ENCODE measurements at regions not wholly inside any gene's neighbourhood (a gene's known extent, or its start where the extent isn't known, plus 50 kb on each side); places are given as distances from the start of the nearest gene placed in this dataset.

DNA sequence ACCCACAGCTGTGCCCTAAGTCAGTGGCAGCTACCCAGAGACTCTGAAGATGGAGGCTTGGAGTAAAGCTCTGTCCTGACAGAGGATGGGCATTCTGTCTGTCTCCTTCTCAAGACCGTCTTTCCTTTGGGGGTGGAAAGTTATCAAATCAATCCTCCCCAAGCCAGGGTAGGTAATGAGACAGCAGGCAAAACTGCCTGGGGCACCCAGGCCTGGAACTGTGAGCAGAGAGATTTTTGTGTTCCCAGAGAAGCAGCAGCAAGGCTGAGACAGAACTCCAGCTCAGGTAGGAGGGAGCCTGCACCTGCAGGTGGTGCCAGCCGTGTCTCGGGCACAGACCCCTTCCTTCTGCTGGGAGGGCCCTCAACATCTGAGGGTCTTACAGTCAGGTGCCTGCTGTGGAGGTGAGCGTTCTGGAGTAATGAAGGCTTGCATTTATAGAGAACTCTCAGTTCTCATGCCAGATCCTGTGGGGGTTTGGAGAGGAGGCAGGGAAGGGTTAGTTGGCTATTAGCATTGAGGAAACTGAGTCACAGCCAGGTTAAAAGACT is 95.6 kb downstream of the RIPK4 start:
- DNase-seq = no peak

- DNase-seq = no peak
Measured at GRCh38 chr21:41670056-41670805, 96.6 kb downstream of the RIPK4 start.

DNA sequence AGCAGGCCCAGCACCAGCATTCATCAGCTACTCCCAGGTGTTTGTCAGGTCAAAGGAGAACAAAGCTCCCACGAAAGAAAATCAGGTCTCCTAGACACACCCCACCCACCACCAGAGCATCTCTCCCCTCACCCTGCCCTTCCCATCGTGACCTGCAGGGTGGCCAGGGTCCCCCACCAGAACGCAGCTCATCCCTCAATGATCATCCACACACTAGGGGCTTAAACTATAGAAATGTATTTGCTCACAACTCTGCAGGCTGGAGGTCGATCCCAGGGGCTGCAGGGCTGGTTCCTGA is 97.4 kb downstream of the RIPK4 start:
- DNase-seq = no peak

GRCh38 chr21:41668686-41669532 is 97.9 kb downstream of the RIPK4 start:
- DNase-seq = no peak

DNA sequence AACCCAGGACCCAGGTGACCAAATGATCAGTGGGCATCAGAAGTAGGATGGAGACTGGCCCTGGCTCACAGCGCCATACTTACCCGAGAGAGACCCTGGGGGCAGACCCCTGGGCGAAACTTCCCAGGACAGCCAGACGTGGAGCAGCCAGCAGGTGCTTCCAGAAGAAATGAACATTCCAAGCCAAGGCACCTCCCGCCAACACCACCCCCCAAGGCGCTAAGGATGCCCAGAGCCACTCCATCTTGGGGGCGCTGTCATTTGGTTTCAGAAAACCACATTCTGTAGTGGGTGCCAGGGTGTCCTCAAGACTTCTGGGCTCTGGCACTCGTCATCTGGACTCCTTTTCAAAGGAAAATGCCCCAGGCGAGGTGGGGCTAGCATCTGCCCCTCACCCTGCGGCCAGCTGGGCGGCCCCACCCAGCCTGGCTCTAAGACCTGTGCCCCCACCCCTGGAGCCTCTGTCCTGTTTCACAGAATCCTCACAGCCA is 98.8 kb downstream of the RIPK4 start:
- DNase-seq = no peak

- DNase-seq = no peak
Measured at GRCh38 chr21:41667136-41667535, 99.7 kb downstream of the RIPK4 start.

DNA sequence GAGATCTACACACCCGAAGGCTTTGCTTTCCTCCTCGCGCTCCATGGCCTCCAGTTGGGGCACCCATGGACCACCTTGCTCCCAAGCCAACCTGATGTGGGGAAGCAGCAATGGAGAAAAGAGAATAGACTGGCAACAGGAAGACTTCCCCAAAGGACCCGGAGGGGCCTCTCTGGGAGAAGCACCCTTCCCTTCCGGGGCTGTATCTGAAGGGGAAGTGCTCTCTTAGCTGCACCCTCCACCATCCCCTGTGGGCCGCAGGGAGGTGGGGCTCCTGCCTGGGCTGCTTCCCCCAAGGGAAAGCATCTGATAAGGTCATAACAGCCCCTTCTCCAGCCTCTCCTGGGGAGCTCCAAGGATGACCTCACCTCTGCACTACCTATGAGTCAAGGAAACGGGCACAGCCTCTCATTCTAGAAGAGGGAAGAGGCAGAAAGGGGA is 100.2 kb downstream of the RIPK4 start:
- no peak for DNase-seq

DNA sequence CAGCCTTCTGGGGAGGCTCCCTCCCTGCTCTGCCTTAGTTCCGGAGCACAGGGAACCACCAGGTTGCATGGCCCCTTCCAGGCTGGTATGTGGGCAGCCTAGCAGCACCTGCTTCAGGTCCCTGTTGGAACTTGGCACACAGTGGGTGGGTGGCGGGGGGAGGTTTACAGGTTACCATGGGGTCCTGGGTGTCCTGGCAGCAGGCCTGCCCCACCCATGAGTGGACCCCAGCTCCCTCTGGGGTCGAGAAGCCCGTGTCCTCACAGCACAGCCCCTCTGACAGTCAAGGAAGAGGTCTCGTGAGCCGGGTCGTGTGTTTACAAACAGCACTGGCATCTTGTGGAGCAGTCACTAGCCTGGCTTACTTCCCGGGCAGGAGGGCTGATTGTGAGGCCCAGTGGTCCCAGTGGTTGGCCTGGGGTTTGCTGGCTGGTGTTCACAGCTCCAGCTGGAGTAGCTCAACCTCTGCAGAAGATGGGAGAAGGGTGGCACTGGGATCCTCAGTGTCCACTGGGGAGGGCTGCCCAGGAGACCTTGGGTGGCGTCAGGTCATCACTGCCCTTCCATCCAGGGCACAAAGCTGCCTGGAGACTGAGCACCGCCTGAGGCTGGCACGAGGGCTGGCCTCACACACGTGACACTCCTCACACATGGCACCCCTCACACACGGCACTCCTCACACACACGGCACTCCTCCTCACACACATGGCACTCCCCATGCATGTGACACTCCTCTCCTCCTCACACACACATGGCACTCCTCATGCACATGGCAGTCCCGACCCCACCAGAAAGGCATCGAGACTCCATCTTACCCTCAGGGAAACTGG is 100.9 kb downstream of the RIPK4 start:
- no peak for DNase-seq

DNA sequence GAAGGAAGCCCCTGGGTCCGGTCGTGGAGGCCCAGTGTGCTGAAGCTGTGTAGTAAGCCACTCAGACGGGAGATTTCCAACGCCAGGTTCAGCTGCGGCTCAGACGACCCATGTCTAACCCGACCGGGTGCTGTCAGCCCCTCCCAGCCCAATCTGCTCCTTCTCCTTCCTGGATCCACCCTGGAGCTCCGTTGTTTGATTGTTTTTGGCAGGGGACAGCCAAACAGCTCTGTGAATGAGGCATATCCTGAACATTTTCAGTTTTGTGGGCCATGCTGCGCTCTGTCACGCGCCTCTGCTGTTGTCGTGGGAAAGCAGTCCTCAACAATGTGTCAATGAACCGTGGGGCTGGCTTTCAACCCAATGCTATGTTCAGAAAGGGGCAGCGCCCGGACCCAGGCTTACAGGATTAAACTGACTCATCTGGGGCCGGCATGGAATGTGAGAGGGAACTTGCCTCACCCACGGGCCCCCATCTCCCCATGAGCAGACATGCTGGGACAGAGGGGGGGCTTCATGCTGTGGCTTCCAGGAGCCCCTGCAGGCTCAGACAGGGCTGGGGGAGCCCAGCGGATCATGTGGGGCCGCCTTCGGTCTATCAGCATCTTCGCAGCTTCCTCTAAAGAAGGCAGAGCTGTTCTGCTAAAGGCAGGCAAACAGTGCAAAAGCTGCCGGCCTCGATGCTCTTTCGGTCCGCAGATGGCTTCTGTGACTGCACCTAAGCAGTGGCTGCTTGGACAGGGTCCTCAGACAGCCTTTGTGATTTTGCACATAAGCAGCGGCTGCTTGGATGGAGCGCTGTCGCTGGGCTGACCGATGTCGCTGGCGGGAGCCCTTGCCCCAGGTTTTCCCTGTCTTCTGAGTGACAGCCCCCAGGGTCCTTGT is 101.7 kb downstream of the RIPK4 start:
- no peak for DNase-seq

DNA sequence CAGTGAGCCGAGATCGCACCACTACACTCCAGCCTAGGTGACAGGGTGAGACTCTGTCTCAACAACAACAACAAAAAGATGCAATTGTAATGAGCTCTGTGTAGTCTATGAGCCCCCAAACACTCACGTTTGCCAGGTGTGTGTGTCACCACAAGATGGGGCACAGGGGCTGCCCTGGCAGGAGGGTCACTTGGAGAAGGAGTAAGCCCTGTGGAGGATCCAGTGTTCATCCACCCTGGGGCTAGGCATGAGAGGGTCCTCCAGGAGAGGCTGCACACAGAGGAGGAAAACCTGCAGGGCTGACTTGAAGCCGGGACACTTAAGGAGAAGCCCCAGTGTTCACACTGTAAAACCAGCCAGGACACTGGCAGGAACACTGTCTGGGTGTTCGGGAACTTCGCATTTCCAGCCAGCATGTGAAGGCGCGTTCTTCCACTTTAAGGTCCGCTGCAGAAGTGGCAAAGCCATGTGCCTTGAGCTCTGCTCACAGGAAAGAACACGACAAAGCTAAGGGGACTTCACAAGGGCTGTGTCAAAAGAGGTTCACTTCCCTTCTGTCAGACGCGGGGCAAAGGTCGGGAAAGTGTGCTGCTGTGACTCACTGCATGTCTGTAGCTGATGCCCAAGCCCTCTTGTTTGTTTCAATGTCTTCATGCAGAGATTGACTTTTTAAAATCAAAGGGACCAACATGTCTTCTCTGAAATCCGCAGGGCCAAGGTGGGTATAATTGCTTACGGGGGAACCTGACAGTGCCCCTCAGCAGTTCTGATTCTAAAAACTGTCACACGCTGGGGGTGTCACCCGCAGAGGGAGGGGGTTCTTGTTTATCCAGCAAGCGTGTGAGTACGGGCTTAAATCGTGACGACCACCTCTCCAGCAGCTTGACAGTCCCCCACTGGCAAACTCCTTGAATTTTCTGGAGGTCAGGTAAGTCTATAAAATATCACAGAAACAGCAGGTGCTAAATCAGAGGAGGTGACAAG is 102.8 kb downstream of the RIPK4 start:
- no peak for DNase-seq

GRCh38 chr21:41662761-41663160 is 104.1 kb downstream of the RIPK4 start:
- DNase-seq = no peak

- no peak for DNase-seq
Measured at GRCh38 chr21:41662161-41662560, 104.7 kb downstream of the RIPK4 start.

DNA sequence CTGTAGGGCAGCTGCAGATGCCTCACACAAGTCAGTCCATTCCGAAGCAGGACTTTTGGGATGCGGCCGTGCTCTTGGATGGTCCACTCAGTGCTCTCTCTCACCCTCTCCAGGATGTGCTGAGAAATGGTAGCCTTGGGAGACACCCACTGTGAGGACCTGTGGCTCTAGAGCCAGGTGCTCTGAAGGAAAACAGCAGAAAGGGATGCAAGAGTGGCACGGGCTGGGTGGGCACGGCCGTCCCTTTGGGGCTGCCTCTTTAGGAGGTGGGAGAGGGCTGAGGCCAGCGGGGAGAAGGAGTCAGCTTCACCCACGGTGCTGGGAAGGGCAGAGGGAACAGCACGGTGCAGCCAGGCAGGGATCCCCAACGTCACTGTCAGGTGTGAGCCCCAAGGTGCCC is 106.1 kb downstream of the RIPK4 start:
- no peak for DNase-seq

GRCh38 chr21:41659791-41660560 is 106.9 kb downstream of the RIPK4 start:
- DNase-seq = no peak

- no peak for DNase-seq
Measured at GRCh38 chr21:41656946-41657525, 109.8 kb downstream of the RIPK4 start.

GRCh38 chr21:41655259-41655658 is 111.6 kb downstream of the RIPK4 start:
- DNase-seq = no peak

- DNase-seq = no peak
Measured at GRCh38 chr21:41653954-41654491, 112.8 kb downstream of the RIPK4 start.

DNA sequence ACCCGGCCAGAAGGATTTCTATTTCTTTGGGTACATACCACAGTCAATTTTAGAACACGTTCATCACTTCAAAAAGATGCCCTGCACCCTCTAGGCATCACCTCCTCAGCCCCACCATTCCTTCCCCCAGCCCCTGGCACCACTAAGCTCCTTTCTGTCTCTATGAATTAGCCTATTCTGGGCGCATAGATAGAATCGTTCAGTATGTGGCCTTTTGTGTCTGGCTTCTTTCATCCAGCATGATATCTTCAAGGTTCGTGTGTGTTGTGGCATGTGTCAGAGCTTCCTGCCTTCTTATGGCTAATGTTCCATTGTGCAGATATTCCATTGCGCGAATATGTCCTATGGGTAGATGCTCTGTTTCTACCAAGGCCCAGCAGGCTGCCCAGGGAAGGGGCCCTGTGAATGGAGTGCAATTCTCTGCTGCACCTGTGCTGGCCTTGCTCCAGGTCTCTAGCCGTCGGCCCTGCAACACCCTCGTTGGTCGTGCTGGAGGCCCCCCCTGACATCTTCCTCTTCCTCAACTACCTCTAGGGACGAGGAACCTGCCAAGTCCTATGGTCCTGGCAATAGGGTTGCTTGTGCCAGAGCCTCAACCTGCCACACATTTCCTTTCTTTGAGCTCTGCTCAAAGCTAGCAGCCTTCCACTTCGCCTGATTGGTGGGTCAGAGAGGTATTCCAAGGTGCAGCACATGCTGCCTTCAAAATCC is 113.5 kb downstream of the RIPK4 start:
- no peak for DNase-seq

GRCh38 chr21:41651830-41652229 is 115.0 kb downstream of the RIPK4 start:
- no peak for DNase-seq
